ENCODE measurements at regions not wholly inside any gene's neighbourhood (a gene's known extent, or its start where the extent isn't known, plus 50 kb on each side); places are given as distances from the start of the nearest gene placed in this dataset.

- TF ChIP-seq CTCF (IDR thresholded peaks at IDR 0.05; ENCODE audit: poor library complexity, severe bottlenecking): no peak
- TF ChIP-seq RAD21 (conservative IDR thresholded peaks at IDR 0.05): no peak
- no peak for TF ChIP-seq SMC3 (conservative IDR thresholded peaks at IDR 0.05; ENCODE audit: poor library complexity)
- TF ChIP-seq POLR2AphosphoS5 (IDR thresholded peaks at IDR 0.05): no peak
- no peak for TF ChIP-seq MXI1 (conservative IDR thresholded peaks at IDR 0.05; ENCODE audit: poor library complexity, severe bottlenecking)
- TF ChIP-seq EZH2 (IDR thresholded peaks at IDR 0.05; ENCODE audit: borderline replicate concordance, insufficient read depth, low read length, poor library complexity, severe bottlenecking): no peak
These were observed 311.6 kb upstream of the CDH7 start for GRCh38 chr18:65439188-65439587.

Data from neural cell (in vitro differentiated cells).